MM.1S (cell line): ENCODE measurements at regions not wholly inside any gene's neighbourhood (a gene's known extent, or its start where the extent isn't known, plus 50 kb on each side); places are given as distances from the start of the nearest gene placed in this dataset.

Experiments used
- DNase-seq: peaks from one replicate; pipeline ENCODE4 v3.0.0-alpha.2; 2015
- H2AFZ ChIP-seq: fragments of 300-600 bp; sonication (generic); 2 replicates; pipeline ENCODE4 v1.6.0; 2016; ENCODE audit warnings: antibody characterized with exemption, low read length
- H3F3A ChIP-seq: fragments of 300-600 bp; sonication (generic); 2 replicates; pipeline ENCODE4 v1.6.1; 2016; ENCODE audit warnings: mild to moderate bottlenecking, antibody characterized with exemption, low read length, moderate library complexity, mixed read lengths; ENCODE audit not compliant: insufficient read depth
- H3K27ac ChIP-seq: fragments of 300-600 bp; sonication (generic); 2 replicates; pipeline ENCODE4 v1.5.1; 2016; ENCODE audit warnings: mild to moderate bottlenecking, low read length
- H3K27me3 ChIP-seq: fragments of 300-600 bp; sonication (generic); replicated peaks from 2 replicates; pipeline ENCODE4 v1.6.0; 2016; ENCODE audit warnings: low read length; ENCODE audit not compliant: insufficient read depth
- H3K36me3 ChIP-seq: fragments of 300-600 bp; sonication (generic); replicated peaks from 2 replicates; pipeline ENCODE4 v1.6.1; 2016; ENCODE audit warnings: mild to moderate bottlenecking, low read length, mixed read lengths; ENCODE audit not compliant: insufficient read depth
- H3K4me1 ChIP-seq: fragments of 300-600 bp; sonication (generic); 2 replicates; pipeline ENCODE4 v1.6.1; 2016; ENCODE audit warnings: low read length, mixed read lengths
- H3K4me2 ChIP-seq: fragments of 300-600 bp; sonication (generic); 2 replicates; pipeline ENCODE4 v1.6.0; 2016; ENCODE audit warnings: low read depth, low read length
- H3K4me3 ChIP-seq: fragments of 300-600 bp; sonication (generic); 2 replicates; pipeline ENCODE4 v1.5.1; 2016; ENCODE audit warnings: low read length, mixed read lengths
- H3K79me2 ChIP-seq: fragments of 300-600 bp; sonication (generic); 2 replicates; pipeline ENCODE4 v1.6.1; 2016; ENCODE audit warnings: mixed run types, low read length, mixed read lengths
- H3K9ac ChIP-seq: fragments of 300-600 bp; sonication (generic); 2 replicates; pipeline ENCODE4 v1.6.1; 2016; ENCODE audit warnings: low read length, mixed read lengths
- H3K9me2 ChIP-seq: fragments of 300-600 bp; sonication (generic); replicated peaks from 2 replicates; pipeline ENCODE4 v1.6.1; 2016; ENCODE audit warnings: mild to moderate bottlenecking, low read length, mixed read lengths; ENCODE audit not compliant: insufficient read depth
- H3K9me3 ChIP-seq: fragments of 300-600 bp; sonication (generic); replicated peaks from 2 replicates; pipeline ENCODE4 v1.6.1; 2016; ENCODE audit warnings: mild to moderate bottlenecking, low read length, mixed read lengths; ENCODE audit not compliant: insufficient read depth
- H4K20me1 ChIP-seq: fragments of 300-600 bp; sonication (generic); 2 replicates; pipeline ENCODE4 v1.6.1; 2016; ENCODE audit warnings: mild to moderate bottlenecking, low read length, moderate library complexity, mixed read lengths; ENCODE audit not compliant: insufficient read depth
- EZH2 ChIP-seq: fragments of 300-600 bp; sonication (generic); optimal IDR thresholded peaks from 2 replicates; pipeline ENCODE3; 2017; ENCODE audit warnings: low read depth, mild to moderate bottlenecking, antibody characterized with exemption, low read length, mixed read lengths
- EZH2phosphoT487 ChIP-seq: fragments of 300-600 bp; sonication (generic); IDR thresholded peaks from 2 replicates; pipeline ENCODE4 v1.6.1; 2018; ENCODE audit warnings: antibody characterized with exemption, low read length
- TF ChIP-seq, protein P1 (sequence below): fragments of 300-600 bp; sonication (generic); IDR thresholded peaks from 2 replicates; pipeline ENCODE4 v1.5.1; 2016; ENCODE audit warnings: antibody characterized with exemption, low read length, mixed read lengths

DNA sequence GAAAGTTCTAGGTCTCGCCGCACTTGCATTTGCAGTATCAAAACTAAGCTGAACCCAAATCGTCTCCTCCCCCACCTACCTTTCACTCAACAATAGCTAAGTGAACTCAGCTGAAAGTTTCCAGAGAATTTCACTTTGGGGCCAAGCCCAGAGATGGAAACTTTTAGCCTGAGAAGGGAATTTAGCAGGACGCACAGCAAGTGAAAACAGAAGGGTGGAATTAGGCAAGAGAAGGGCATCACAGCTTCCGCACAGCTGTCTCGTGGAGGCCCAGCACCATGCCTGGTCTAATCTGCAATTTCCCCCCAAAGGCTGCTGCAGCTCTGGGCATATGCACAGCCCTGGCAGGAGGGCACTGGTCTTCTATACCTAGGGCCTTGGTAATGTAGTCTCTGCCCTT lies 262.0 kb downstream of the TNS1 start:
- TF ChIP-seq EZH2phosphoT487 (no peak), EZH2 (no peak)

DNA sequence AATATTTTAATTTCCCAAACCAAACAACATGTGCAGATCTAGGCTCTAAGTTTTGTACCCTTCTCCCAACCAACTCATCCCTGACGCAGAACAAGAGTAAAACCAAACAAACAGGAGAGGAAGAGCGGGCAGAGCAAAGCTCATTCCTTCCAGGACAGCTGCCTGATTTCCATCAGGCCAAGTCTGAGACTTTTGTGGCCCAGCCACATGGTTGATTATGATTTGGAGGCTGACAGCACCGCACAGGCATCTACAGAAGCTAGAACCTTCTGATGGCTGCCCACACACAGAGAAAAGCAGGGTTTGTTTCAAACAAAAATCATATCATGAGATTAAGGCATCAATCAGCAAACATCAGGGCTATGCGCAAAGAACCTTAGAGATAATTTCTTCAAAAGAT lies 262.6 kb downstream of the TNS1 start:
- Histone ChIP-seq H3K4me1 (no peaks in the 10 kb centered on the region), H3K4me2 (no peak overlapping the region), H3K9me3 (no peaks in the 10 kb centered on the region), H3K79me2 (no peaks in the 10 kb centered on the region), H2AFZ (no peak overlapping the region), H3F3A (no peaks in the 10 kb centered on the region), H4K20me1 (no peaks in the 10 kb centered on the region), H3K27me3 (no peaks in the 10 kb centered on the region), H3K27ac (no peak overlapping the region), H3K9ac (no peak overlapping the region), H3K9me2 (no peaks in the 10 kb centered on the region), H3K4me3 (no peak overlapping the region), H3K36me3 (no peaks in the 10 kb centered on the region)
- no peak for DNase-seq
- TF ChIP-seq EZH2 (no peak), EZH2phosphoT487 (no peak)
- TF ChIP-seq, protein P1, sequence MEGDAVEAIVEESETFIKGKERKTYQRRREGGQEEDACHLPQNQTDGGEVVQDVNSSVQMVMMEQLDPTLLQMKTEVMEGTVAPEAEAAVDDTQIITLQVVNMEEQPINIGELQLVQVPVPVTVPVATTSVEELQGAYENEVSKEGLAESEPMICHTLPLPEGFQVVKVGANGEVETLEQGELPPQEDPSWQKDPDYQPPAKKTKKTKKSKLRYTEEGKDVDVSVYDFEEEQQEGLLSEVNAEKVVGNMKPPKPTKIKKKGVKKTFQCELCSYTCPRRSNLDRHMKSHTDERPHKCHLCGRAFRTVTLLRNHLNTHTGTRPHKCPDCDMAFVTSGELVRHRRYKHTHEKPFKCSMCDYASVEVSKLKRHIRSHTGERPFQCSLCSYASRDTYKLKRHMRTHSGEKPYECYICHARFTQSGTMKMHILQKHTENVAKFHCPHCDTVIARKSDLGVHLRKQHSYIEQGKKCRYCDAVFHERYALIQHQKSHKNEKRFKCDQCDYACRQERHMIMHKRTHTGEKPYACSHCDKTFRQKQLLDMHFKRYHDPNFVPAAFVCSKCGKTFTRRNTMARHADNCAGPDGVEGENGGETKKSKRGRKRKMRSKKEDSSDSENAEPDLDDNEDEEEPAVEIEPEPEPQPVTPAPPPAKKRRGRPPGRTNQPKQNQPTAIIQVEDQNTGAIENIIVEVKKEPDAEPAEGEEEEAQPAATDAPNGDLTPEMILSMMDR = no peak

More for the DNA sequence above, 262.0 kb downstream of the TNS1 start:
- Histone ChIP-seq H3K79me2 (no peaks in the 10 kb centered on the region), H3K9me2 (no peaks in the 10 kb centered on the region), H3K4me2 (no peak overlapping the region), H2AFZ (no peak overlapping the region), H4K20me1 (no peaks in the 10 kb centered on the region), H3K9me3 (no peaks in the 10 kb centered on the region), H3K36me3 (no peaks in the 10 kb centered on the region), H3K9ac (no peak overlapping the region), H3K27me3 (no peaks in the 10 kb centered on the region), H3K4me3 (no peak overlapping the region), H3K4me1 (no peaks in the 10 kb centered on the region), H3K27ac (no peak overlapping the region), H3F3A (no peaks in the 10 kb centered on the region)
- DNase-seq = no peak

DNA sequence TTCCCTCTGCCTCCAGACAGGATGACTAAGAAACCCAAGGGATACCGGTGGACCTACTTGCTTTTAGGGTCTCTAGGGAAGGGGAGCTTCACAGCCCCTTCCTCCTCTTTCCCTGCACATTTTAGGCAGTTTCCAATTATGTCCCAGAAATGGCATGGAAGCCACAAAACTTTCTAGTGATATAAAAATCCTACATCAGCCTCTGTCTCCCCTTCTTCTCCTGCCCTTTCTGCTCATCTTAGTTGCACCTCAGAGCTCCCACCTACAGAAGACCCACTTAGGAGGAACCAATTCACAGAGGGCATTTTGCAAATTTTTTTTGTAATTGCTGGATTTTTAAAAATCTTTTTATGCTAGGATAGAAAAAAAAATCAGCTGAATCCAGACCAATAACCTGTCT lies 263.1 kb downstream of the TNS1 start:
- Histone ChIP-seq H3K79me2 (no peaks in the 10 kb centered on the region), H3K27me3 (no peaks in the 10 kb centered on the region), H3K27ac (no peak overlapping the region), H3K4me2 (no peak overlapping the region), H3K4me1 (no peaks in the 10 kb centered on the region), H3F3A (no peaks in the 10 kb centered on the region), H2AFZ (no peak overlapping the region), H3K9ac (no peak overlapping the region), H3K9me3 (no peaks in the 10 kb centered on the region), H4K20me1 (no peaks in the 10 kb centered on the region), H3K4me3 (no peak overlapping the region), H3K36me3 (no peaks in the 10 kb centered on the region), H3K9me2 (no peaks in the 10 kb centered on the region)
- DNase-seq = no peak
- TF ChIP-seq, protein P1 = no peak
- no peak for TF ChIP-seq EZH2phosphoT487
- TF ChIP-seq EZH2 = no peak

DNA sequence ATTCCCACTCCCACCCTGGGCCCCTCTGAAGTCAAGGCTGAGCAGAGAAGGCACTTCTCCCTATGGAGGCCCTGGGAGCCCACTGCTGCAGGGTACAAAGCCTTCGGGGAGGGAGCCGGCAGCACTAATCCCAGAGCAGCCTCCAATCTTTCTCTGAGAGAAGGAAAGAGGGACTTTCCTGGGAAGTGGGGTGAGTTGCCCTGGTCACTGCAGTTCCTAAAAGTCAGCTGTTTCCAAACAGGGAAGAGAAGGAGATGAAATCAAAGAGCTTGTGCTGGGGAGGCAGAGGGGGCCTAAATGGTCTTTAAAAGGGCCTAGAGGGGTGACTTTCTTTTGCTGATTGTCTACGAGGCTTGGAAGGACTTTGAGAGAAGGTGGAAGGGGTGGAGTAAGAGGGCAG lies 264.7 kb downstream of the TNS1 start:
- no peak overlapping the region for H3K4me3 ChIP-seq
- H3K27ac ChIP-seq = no peak overlapping the region
- H3K9me2 ChIP-seq = no peaks in the 10 kb centered on the region
- H3F3A ChIP-seq = no peaks in the 10 kb centered on the region
- H4K20me1 ChIP-seq = no peaks in the 10 kb centered on the region
- no peaks in the 10 kb centered on the region for H3K79me2 ChIP-seq
- no peak overlapping the region for H3K9ac ChIP-seq
- H3K4me1 ChIP-seq = no peaks in the 10 kb centered on the region
- H3K36me3 ChIP-seq = no peaks in the 10 kb centered on the region
- H3K9me3 ChIP-seq = no peaks in the 10 kb centered on the region
- no peaks in the 10 kb centered on the region for H3K27me3 ChIP-seq
- H3K4me2 ChIP-seq = no peak overlapping the region
- no peak for TF ChIP-seq EZH2
- no peak for TF ChIP-seq EZH2phosphoT487
- TF ChIP-seq, protein P1 = no peak
- no peak for DNase-seq
- H2AFZ ChIP-seq = no peak overlapping the region
